ENCODE measurements at regions not wholly inside any gene's neighbourhood (a gene's known extent, or its start where the extent isn't known, plus 50 kb on each side); places are given as distances from the start of the nearest gene placed in this dataset.

DNA sequence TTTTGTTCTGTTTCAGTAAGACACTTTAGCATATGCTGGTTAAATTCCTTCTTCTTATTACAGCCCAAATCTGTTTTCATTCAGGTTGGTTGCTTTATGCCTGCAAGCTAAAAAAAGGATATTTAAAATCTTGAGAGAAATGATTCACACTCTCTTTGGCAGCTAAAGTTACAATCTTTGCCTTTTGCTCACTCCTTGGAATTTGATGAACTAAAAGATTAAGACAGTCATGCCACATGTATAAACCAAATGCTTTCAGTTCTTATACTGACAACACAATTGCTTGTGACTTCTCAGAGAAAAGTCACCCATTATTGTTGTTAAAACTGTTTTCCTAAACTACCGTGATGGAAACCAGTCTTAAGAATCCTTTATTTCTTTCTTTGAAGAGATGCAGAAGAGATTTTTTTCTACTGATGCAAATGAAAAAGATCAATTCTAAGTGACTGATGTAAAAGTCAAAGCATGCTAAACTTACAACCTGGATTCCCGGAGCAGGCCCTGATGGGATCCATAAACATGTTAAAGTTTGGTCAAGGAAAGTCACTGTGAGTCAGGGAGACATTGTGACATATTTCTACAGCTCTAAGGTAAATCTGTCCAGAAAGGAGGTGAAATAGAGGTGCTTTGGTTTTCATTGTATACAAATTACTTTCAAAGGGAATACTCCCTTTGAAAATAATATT, 144.2 kb upstream of the CDH10 start:
- H3K36me3 ChIP-seq (ENCODE audit: control insufficient read depth in 3 of 3, insufficient read depth in 2 of 3, low read depth in 1 of 3, low read length in 3 of 3) = no peaks in the 10 kb centered on the region
- H3K4me1 ChIP-seq (ENCODE audit: control insufficient read depth in 3 of 3, insufficient read depth in 2 of 3, low read depth in 1 of 3, low read length in 2 of 3) = no peaks in the 10 kb centered on the region
- WGBS, 3 donors = 59 to 68% (median 65%) methylated on average over 2 of the region's 2 CpGs
- no peaks in the 10 kb centered on the region for H3K27me3 ChIP-seq (ENCODE audit: control insufficient read depth in 3 of 3, insufficient read depth in 3 of 3, low read length in 3 of 3)
- DNase-seq (no peak), FAIRE-seq (no peak)
- no peak overlapping the region for H3K4me3 ChIP-seq (ENCODE audit: low read depth in 1 of 3, low read length in 3 of 3)
- H3K9me3 ChIP-seq (ENCODE audit: control insufficient read depth in 2 of 2, insufficient read depth in 1 of 2, low read depth in 1 of 2, low read length in 1 of 2) = peaks cover 0 to 2% of the 10 kb centered on the region in 2 donors
- no peak overlapping the region for H3K27ac ChIP-seq (ENCODE audit: low read depth in 1 of 3, low read length in 2 of 3)

GRCh38 chr5:24786108-24786507, 141.3 kb upstream of the CDH10 start:
- H3K4me3 ChIP-seq (ENCODE audit: low read depth in 1 of 3, low read length in 3 of 3) = no peak overlapping the region
- H3K9me3 ChIP-seq (ENCODE audit: control insufficient read depth in 2 of 2, insufficient read depth in 1 of 2, low read depth in 1 of 2, low read length in 1 of 2) = peaks cover 0 to 2% of the 10 kb centered on the region in 2 donors
- WGBS, 3 donors = 58 to 65% (median 59%) methylated on average over 4 of the region's 4 CpGs
- no peaks in the 10 kb centered on the region for H3K4me1 ChIP-seq (ENCODE audit: control insufficient read depth in 3 of 3, insufficient read depth in 2 of 3, low read depth in 1 of 3, low read length in 2 of 3)
- no peaks in the 10 kb centered on the region for H3K36me3 ChIP-seq (ENCODE audit: control insufficient read depth in 3 of 3, insufficient read depth in 2 of 3, low read depth in 1 of 3, low read length in 3 of 3)
- H3K27me3 ChIP-seq (ENCODE audit: control insufficient read depth in 3 of 3, insufficient read depth in 3 of 3, low read length in 3 of 3) = no peaks in the 10 kb centered on the region
- FAIRE-seq (no peak), DNase-seq (no peak)
- H3K27ac ChIP-seq (ENCODE audit: low read depth in 1 of 3, low read length in 2 of 3) = no peak overlapping the region

DNA sequence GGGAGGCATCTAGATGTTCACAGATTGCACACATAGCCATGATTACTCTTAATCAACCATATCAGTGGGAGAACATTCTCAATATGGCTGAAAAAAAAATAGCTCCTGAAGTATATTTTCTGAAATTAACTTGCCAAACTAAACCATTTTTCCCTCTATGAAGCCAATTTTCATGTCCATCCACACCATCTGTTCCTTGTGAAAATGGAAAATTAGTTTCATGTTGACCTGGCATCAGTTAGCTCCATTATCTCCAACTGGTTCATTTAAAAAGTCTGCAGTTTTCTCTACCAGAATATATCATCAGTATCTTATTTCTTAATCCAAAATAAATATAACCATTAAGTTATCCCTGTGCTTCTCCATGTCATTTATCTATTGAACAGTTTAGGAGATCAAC, 138.8 kb upstream of the CDH10 start:
- no peak for FAIRE-seq

GRCh38 chr5:24777392-24777791, 132.6 kb upstream of the CDH10 start:
- no peaks in the 10 kb centered on the region for H3K36me3 ChIP-seq (ENCODE audit: control insufficient read depth in 3 of 3, insufficient read depth in 2 of 3, low read depth in 1 of 3, low read length in 3 of 3)
- H3K4me1 ChIP-seq (ENCODE audit: control insufficient read depth in 3 of 3, insufficient read depth in 2 of 3, low read depth in 1 of 3, low read length in 2 of 3) = no peaks in the 10 kb centered on the region
- DNase-seq = no peak
- H3K9me3 ChIP-seq (ENCODE audit: control insufficient read depth in 2 of 2, insufficient read depth in 1 of 2, low read depth in 1 of 2, low read length in 1 of 2) = no peaks in the 10 kb centered on the region
- no peaks in the 10 kb centered on the region for H3K27me3 ChIP-seq (ENCODE audit: control insufficient read depth in 3 of 3, insufficient read depth in 3 of 3, low read length in 3 of 3)
- FAIRE-seq = no peak
- H3K4me3 ChIP-seq (ENCODE audit: low read depth in 1 of 3, low read length in 3 of 3) = no peak overlapping the region
- no peak overlapping the region for H3K27ac ChIP-seq (ENCODE audit: low read depth in 1 of 3, low read length in 2 of 3)
- 91 to 93% (median 93%) methylated on average over 10 of the region's 10 CpGs for WGBS, 3 donors

More for the DNA sequence above, 138.8 kb upstream of the CDH10 start:
- Histone ChIP-seq H3K27ac (ENCODE audit: low read depth in 1 of 3, low read length in 2 of 3) (no peak overlapping the region), H3K27me3 (ENCODE audit: control insufficient read depth in 3 of 3, insufficient read depth in 3 of 3, low read length in 3 of 3) (no peaks in the 10 kb centered on the region), H3K4me3 (ENCODE audit: low read depth in 1 of 3, low read length in 3 of 3) (no peak overlapping the region), H3K9me3 (ENCODE audit: control insufficient read depth in 2 of 2, insufficient read depth in 1 of 2, low read depth in 1 of 2, low read length in 1 of 2) (peaks cover 0 to 2% of the 10 kb centered on the region in 2 donors), H3K4me1 (ENCODE audit: control insufficient read depth in 3 of 3, insufficient read depth in 2 of 3, low read depth in 1 of 3, low read length in 2 of 3) (no peaks in the 10 kb centered on the region), H3K36me3 (ENCODE audit: control insufficient read depth in 3 of 3, insufficient read depth in 2 of 3, low read depth in 1 of 3, low read length in 3 of 3) (no peaks in the 10 kb centered on the region)
- no peak for DNase-seq

GRCh38 chr5:24773261-24773660, 128.5 kb upstream of the CDH10 start:
- H3K27ac ChIP-seq (ENCODE audit: low read depth in 1 of 3, low read length in 2 of 3) = no peak overlapping the region
- H3K4me3 ChIP-seq (ENCODE audit: low read depth in 1 of 3, low read length in 3 of 3) = no peak overlapping the region
- no peaks in the 10 kb centered on the region for H3K9me3 ChIP-seq (ENCODE audit: control insufficient read depth in 2 of 2, insufficient read depth in 1 of 2, low read depth in 1 of 2, low read length in 1 of 2)
- no peaks in the 10 kb centered on the region for H3K36me3 ChIP-seq (ENCODE audit: control insufficient read depth in 3 of 3, insufficient read depth in 2 of 3, low read depth in 1 of 3, low read length in 3 of 3)
- WGBS, 3 donors = 14 to 41% (median 34%) methylated on average over 1 of the region's 1 CpG
- no peak for FAIRE-seq
- H3K4me1 ChIP-seq (ENCODE audit: control insufficient read depth in 3 of 3, insufficient read depth in 2 of 3, low read depth in 1 of 3, low read length in 2 of 3) = no peaks in the 10 kb centered on the region
- DNase-seq = no peak
- no peaks in the 10 kb centered on the region for H3K27me3 ChIP-seq (ENCODE audit: control insufficient read depth in 3 of 3, insufficient read depth in 3 of 3, low read length in 3 of 3)

- Histone ChIP-seq H3K27me3 (ENCODE audit: control insufficient read depth in 3 of 3, insufficient read depth in 3 of 3, low read length in 3 of 3) (no peaks in the 10 kb centered on the region), H3K9me3 (ENCODE audit: control insufficient read depth in 2 of 2, insufficient read depth in 1 of 2, low read depth in 1 of 2, low read length in 1 of 2) (peaks cover 3 to 16% of the 10 kb centered on the region in 2 donors), H3K4me1 (ENCODE audit: control insufficient read depth in 3 of 3, insufficient read depth in 2 of 3, low read depth in 1 of 3, low read length in 2 of 3) (no peaks in the 10 kb centered on the region), H3K36me3 (ENCODE audit: control insufficient read depth in 3 of 3, insufficient read depth in 2 of 3, low read depth in 1 of 3, low read length in 3 of 3) (no peaks in the 10 kb centered on the region), H3K27ac (ENCODE audit: low read depth in 1 of 3, low read length in 2 of 3) (no peak overlapping the region), H3K4me3 (ENCODE audit: low read depth in 1 of 3, low read length in 3 of 3) (no peak overlapping the region)
- no peak for FAIRE-seq
- no peak for DNase-seq
These were observed 122.3 kb upstream of the CDH10 start for GRCh38 chr5:24767086-24767485.

- DNase-seq = no peak
- WGBS, 3 donors = 74 to 92% (median 83%) methylated on average over 1 of the region's 1 CpG
- Histone ChIP-seq H3K27me3 (ENCODE audit: control insufficient read depth in 3 of 3, insufficient read depth in 3 of 3, low read length in 3 of 3) (no peaks in the 10 kb centered on the region), H3K9me3 (ENCODE audit: control insufficient read depth in 2 of 2, insufficient read depth in 1 of 2, low read depth in 1 of 2, low read length in 1 of 2) (peaks cover 3 to 16% of the 10 kb centered on the region in 2 donors), H3K27ac (ENCODE audit: low read depth in 1 of 3, low read length in 2 of 3) (no peak overlapping the region), H3K4me3 (ENCODE audit: low read depth in 1 of 3, low read length in 3 of 3) (no peak overlapping the region), H3K36me3 (ENCODE audit: control insufficient read depth in 3 of 3, insufficient read depth in 2 of 3, low read depth in 1 of 3, low read length in 3 of 3) (no peaks in the 10 kb centered on the region), H3K4me1 (ENCODE audit: control insufficient read depth in 3 of 3, insufficient read depth in 2 of 3, low read depth in 1 of 3, low read length in 2 of 3) (no peaks in the 10 kb centered on the region)
- no peak for FAIRE-seq
These were observed 120.4 kb upstream of the CDH10 start for GRCh38 chr5:24765219-24765618.

DNA sequence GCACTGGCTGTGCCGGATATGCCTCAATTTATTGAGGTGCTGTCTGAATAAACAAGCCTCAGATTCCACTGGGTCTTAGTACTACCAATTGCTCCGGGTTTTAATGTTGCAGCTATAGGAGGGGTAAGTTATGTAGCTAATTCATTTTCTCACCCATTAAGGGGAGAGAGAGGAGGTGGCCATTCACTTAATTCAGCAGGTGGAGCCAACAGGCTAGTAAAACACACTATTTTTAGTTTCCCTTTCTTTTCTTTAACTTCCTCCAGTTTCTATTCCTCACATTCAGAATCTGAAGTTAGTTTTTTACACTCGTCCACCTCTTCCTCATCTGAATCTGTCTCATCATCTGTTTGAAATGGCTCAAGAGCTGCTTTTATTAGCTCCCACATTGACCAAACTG, 105.6 kb upstream of the CDH10 start:
- 62 to 75% (median 67%) methylated on average over 3 of the region's 3 CpGs for WGBS, 3 donors
- DNase-seq = no peak
- no peaks in the 10 kb centered on the region for H3K27me3 ChIP-seq (ENCODE audit: control insufficient read depth in 3 of 3, insufficient read depth in 3 of 3, low read length in 3 of 3)
- H3K4me1 ChIP-seq (ENCODE audit: control insufficient read depth in 3 of 3, insufficient read depth in 2 of 3, low read depth in 1 of 3, low read length in 2 of 3) = no peaks in the 10 kb centered on the region
- H3K36me3 ChIP-seq (ENCODE audit: control insufficient read depth in 3 of 3, insufficient read depth in 2 of 3, low read depth in 1 of 3, low read length in 3 of 3) = no peaks in the 10 kb centered on the region
- H3K27ac ChIP-seq (ENCODE audit: low read depth in 1 of 3, low read length in 2 of 3) = no peak overlapping the region
- no peak for FAIRE-seq
- no peak overlapping the region for H3K4me3 ChIP-seq (ENCODE audit: low read depth in 1 of 3, low read length in 3 of 3)
- H3K9me3 ChIP-seq (ENCODE audit: control insufficient read depth in 2 of 2, insufficient read depth in 1 of 2, low read depth in 1 of 2, low read length in 1 of 2) = no peaks in the 10 kb centered on the region

- Histone ChIP-seq H3K4me3 (ENCODE audit: low read depth in 1 of 3, low read length in 3 of 3) (no peak overlapping the region), H3K27ac (ENCODE audit: low read depth in 1 of 3, low read length in 2 of 3) (no peak overlapping the region), H3K27me3 (ENCODE audit: control insufficient read depth in 3 of 3, insufficient read depth in 3 of 3, low read length in 3 of 3) (no peaks in the 10 kb centered on the region), H3K36me3 (ENCODE audit: control insufficient read depth in 3 of 3, insufficient read depth in 2 of 3, low read depth in 1 of 3, low read length in 3 of 3) (no peaks in the 10 kb centered on the region), H3K4me1 (ENCODE audit: control insufficient read depth in 3 of 3, insufficient read depth in 2 of 3, low read depth in 1 of 3, low read length in 2 of 3) (no peaks in the 10 kb centered on the region), H3K9me3 (ENCODE audit: control insufficient read depth in 2 of 2, insufficient read depth in 1 of 2, low read depth in 1 of 2, low read length in 1 of 2) (no peaks in the 10 kb centered on the region)
- FAIRE-seq (no peak), DNase-seq (no peak)
- 68 to 73% (median 70%) methylated on average over 3 of the region's 3 CpGs for WGBS, 3 donors
These were observed 104.9 kb upstream of the CDH10 start for GRCh38 chr5:24749701-24750100.
